Embryonic facial prominence (tissue), 1 donor: ENCODE measurements at regions not wholly inside any gene's neighbourhood (a gene's known extent, or its start where the extent isn't known, plus 50 kb on each side); places are given as distances from the start of the nearest gene placed in this dataset.

Experiments used
- DNase-seq: peaks from one replicate; pipeline ENCODE4 v3.0.0-alpha.2; 2016; ENCODE audit errors: extremely low spot score

GRCh38 chr2:122219504-122219903 is 464.1 kb downstream of the TSN start:
- no peak for DNase-seq

GRCh38 chr2:122221665-122222064 is 466.2 kb downstream of the TSN start:
- DNase-seq = no peak

- no peak for DNase-seq
Observed at GRCh38 chr2:122231296-122231695, 475.8 kb downstream of the TSN start.

- DNase-seq = no peak
Observed at GRCh38 chr2:122233372-122233771, 477.9 kb downstream of the TSN start.

- no peak for DNase-seq
Observed at GRCh38 chr2:122236152-122236874, 480.9 kb downstream of the TSN start.

GRCh38 chr2:122236925-122237324 is 481.5 kb downstream of the TSN start:
- DNase-seq = no peak

GRCh38 chr2:122237450-122237849 is 482.0 kb downstream of the TSN start:
- DNase-seq = no peak

GRCh38 chr2:122238006-122238559 is 482.6 kb downstream of the TSN start:
- no peak for DNase-seq

- DNase-seq = no peak
Observed at GRCh38 chr2:122239440-122239839, 484.0 kb downstream of the TSN start.

- no peak for DNase-seq
Observed at GRCh38 chr2:122244598-122245229, 489.3 kb downstream of the TSN start.

- no peak for DNase-seq
Observed at GRCh38 chr2:122249673-122250072, 494.2 kb downstream of the TSN start.

- no peak for DNase-seq
Observed at GRCh38 chr2:122251158-122251557, 495.7 kb downstream of the TSN start.

- DNase-seq = no peak
Observed at GRCh38 chr2:122251566-122251965, 496.1 kb downstream of the TSN start.

GRCh38 chr2:122255924-122256323 is 500.5 kb downstream of the TSN start:
- DNase-seq = no peak

- DNase-seq = no peak
Observed at GRCh38 chr2:122261911-122262310, 506.5 kb downstream of the TSN start.

GRCh38 chr2:122263746-122264145 is 508.3 kb downstream of the TSN start:
- no peak for DNase-seq

- DNase-seq = no peak
Observed at GRCh38 chr2:122266636-122267035, 511.2 kb downstream of the TSN start.

- no peak for DNase-seq
Observed at GRCh38 chr2:122267947-122268346, 512.5 kb downstream of the TSN start.

- no peak for DNase-seq
Observed at GRCh38 chr2:122273785-122274419, 518.5 kb downstream of the TSN start.

- no peak for DNase-seq
Observed at GRCh38 chr2:122277956-122278355, 522.5 kb downstream of the TSN start.

- DNase-seq = no peak
Observed at GRCh38 chr2:122300758-122301157, 545.3 kb downstream of the TSN start.

- no peak for DNase-seq
Observed at GRCh38 chr2:122307763-122308162, 552.3 kb downstream of the TSN start.

GRCh38 chr2:122315306-122315705 is 559.9 kb downstream of the TSN start:
- DNase-seq = no peak
